HUES64 (cell line): ENCODE measurements at regions not wholly inside any gene's neighbourhood (a gene's known extent, or its start where the extent isn't known, plus 50 kb on each side); places are given as distances from the start of the nearest gene placed in this dataset.

Experiments
- H3K27ac ChIP-seq: 2 replicates; pipeline ENCODE4 v1.7.0; 2013; ENCODE audit warnings: low read depth, low read length, inconsistent platforms
- H3K27me3 ChIP-seq: 2 replicates; pipeline ENCODE4 v1.6.1; 2013; ENCODE audit warnings: mild to moderate bottlenecking, low read length; ENCODE audit not compliant: insufficient read depth
- H3K36me3 ChIP-seq: 2 replicates; pipeline ENCODE4 v1.6.1; 2013; ENCODE audit warnings: mild to moderate bottlenecking, low read length; ENCODE audit not compliant: insufficient read depth
- H3K4me1 ChIP-seq: 2 replicates; pipeline ENCODE4 v1.6.1; 2013; ENCODE audit warnings: mild to moderate bottlenecking, low read length, moderate library complexity; ENCODE audit not compliant: insufficient read depth
- H3K4me3 ChIP-seq: 2 replicates; pipeline ENCODE4 v1.5.1; 2013; ENCODE audit warnings: mild to moderate bottlenecking, low read length, moderate library complexity
- H3K9ac ChIP-seq: 2 replicates; pipeline ENCODE4 v1.6.1; 2013; ENCODE audit warnings: mild to moderate bottlenecking, low read depth, low read length
- H3K9me3 ChIP-seq: 2 replicates; pipeline ENCODE4 v1.6.1; 2013; ENCODE audit warnings: low read depth, low read length; ENCODE audit not compliant: insufficient read depth
- WGBS: fragments of 150-250, 120-280 bp; methylation state at CpG from one replicate; pipeline ENCODE4 v1.1.7; 2013; ENCODE audit warnings: missing lambda C conversion rate; 5-methylcytosine and 5-hydroxymethylcytosine counted together

DNA sequence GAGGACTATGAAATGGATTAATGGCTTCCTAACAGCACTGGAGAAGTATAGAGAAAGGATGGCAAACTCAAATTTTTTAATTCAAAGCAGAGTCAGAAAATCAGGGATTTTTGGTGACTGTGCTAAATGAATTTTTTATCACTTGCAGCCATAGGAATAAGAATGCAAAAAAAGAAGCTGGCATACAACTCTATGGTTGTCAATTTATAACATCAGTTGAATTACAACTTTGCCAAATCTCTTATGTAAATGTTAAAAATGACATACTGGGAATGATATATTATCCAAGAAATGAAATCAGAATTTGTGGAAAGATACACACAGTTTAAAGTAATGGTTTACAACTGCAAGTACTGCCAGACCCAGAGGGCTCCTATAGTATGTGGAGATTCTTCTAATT lies 106.5 kb downstream of the HTR1B start:
- Histone ChIP-seq H3K4me1 (no peaks in the 10 kb centered on the region), H3K4me3 (no peak overlapping the region), H3K27ac (no peak overlapping the region), H3K9ac (no peak overlapping the region), H3K36me3 (no peaks in the 10 kb centered on the region), H3K27me3 (no peaks in the 10 kb centered on the region), H3K9me3 (no peaks in the 10 kb centered on the region)

DNA sequence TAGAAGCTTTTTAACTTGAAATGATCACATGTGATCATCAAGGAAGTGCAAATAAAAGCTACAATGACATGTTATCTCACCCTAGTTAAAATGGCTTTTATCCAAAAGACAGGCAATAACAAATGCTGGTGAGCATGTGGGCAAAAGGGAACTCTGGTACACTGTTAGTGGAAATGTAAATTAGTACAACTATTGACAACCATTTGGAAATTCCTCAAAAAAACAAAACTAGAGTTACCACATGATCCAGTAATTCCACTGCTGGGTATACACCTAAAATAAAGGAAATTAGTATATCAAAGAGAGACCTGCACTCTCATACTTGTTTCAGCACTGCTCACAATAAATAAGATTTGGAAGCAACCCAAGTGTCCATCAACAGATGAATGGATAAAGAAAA lies 108.7 kb downstream of the HTR1B start:
- Histone ChIP-seq H3K9me3 (no peaks in the 10 kb centered on the region), H3K27ac (no peak overlapping the region), H3K36me3 (no peaks in the 10 kb centered on the region), H3K9ac (no peak overlapping the region), H3K4me3 (no peak overlapping the region), H3K4me1 (no peaks in the 10 kb centered on the region), H3K27me3 (no peaks in the 10 kb centered on the region)

DNA sequence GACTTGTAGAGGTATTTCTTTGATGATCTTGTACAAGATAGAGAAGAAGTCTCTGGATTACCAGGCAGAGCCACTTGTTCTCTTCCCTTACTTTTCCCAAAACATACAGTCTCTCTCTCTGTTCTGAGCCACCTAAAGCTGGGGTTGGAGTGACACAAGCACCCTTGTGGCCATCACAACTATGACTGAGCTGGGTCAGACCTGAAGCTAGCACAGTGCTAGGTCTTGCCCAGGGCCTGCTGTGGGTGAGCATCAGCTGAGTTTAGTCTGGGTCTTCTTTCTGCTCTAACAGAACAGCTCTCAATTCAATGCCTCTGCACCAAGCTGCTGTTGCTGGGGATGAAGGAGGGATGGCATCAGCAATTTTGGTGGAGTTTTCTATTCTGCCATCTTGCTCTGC lies 110.2 kb downstream of the HTR1B start:
- Histone ChIP-seq H3K4me3 (no peak overlapping the region), H3K27me3 (no peaks in the 10 kb centered on the region), H3K9ac (no peak overlapping the region), H3K4me1 (no peaks in the 10 kb centered on the region), H3K36me3 (no peaks in the 10 kb centered on the region), H3K9me3 (no peaks in the 10 kb centered on the region), H3K27ac (no peak overlapping the region)

DNA sequence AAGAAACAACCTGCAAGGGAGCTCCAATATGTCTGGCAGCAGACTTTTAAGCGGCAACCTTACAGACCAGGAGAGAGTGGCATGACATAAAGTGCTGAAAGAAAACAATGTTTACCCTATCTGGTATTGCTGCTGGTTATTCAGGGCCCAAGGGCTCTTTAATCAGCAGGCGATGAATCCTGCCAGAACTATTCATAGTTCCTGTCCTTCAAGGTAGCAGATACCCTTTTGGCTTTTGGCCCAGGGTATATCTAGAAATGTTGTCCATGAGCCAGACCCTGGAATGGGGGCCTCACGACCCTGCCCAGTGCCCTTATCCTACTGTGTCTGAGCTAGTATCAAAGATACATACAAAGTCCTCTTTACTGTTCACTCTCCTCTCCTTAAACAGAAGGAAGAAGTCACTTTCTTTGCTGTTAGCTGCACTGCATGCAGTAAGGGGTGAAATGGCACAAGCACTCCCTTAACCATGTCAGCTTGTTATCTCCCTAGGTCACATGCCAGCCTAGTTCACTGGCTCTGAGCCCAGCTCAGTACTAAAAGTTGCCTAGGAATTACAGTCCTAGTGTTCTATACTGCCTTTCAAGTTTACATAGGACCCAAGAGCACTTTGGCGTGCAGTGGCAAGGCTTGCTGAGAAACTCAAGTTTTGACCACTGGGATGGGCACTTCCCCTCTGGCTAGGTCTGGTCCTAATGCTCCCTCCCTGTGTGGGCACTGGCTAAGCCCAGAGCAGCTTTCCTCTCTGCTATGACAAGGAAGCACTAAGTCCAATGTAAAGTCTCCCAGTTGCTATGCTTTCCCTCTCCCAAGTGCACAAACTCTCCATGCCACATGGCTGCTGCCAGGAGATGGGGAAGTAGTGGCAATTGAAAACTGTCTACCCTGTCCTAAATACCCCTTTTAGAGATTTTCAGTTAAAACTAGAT lies 122.0 kb downstream of the HTR1B start:
- H3K36me3 ChIP-seq, result no peaks in the 10 kb centered on the region
- H3K9ac ChIP-seq, result no peak overlapping the region
- no peaks in the 10 kb centered on the region for H3K27me3 ChIP-seq
- WGBS, result 93% methylated on average over 4 of the region's 4 CpGs
- H3K9me3 ChIP-seq, result no peaks in the 10 kb centered on the region
- peaks cover 34% of the 10 kb centered on the region for H3K4me1 ChIP-seq
- H3K27ac ChIP-seq, result no peak overlapping the region
- H3K4me3 ChIP-seq, result no peak overlapping the region

DNA sequence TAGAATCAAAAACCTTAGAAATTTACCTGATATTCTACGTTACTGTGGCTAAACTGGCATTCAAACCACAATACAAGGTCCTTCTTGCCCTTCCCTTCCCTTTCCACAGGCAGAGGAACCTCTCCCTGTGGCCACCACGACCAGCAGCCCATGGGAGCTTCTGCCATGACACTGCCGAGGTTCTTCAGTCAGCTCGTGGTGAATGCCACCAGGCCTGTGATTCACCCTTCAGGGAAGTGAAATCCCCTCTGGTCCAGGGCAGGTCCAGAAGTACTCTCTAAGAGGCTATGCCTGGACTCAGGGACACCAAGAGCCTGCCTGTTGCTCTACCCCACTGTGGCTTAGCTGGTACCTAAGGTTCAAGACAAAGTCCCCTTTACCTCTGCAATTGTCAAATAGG lies 123.0 kb downstream of the HTR1B start:
- 84% methylated on average over 4 of the region's 4 CpGs for WGBS

DNA sequence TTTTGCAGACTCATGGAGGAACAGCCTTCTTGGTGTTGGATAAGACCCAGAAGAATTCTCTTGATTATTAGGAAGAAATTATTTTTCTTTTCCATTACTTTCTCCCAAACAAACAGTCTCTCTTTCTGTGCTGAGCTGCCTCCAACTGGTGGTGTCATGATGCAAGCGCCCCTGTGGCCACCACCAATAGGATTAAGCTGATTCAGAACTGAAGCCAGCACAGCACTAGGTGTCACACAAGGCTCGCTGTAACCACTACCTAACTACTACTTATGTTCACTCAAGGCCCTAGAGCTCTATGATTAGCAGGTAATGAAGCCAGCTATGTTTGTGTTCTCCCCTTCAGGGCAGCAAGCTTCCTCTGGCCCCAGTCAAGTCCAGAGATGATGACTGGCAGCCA lies 123.4 kb downstream of the HTR1B start:
- Histone ChIP-seq H3K27ac (no peak overlapping the region), H3K4me1 (peaks cover 45% of the 10 kb centered on the region), H3K36me3 (no peaks in the 10 kb centered on the region), H3K9me3 (no peaks in the 10 kb centered on the region), H3K9ac (no peak overlapping the region), H3K4me3 (no peak overlapping the region), H3K27me3 (no peaks in the 10 kb centered on the region)
- WGBS, result 84% methylated on average over 2 of the region's 2 CpGs

More for the DNA sequence above, 123.0 kb downstream of the HTR1B start:
- Histone ChIP-seq H3K9ac (no peak overlapping the region), H3K4me1 (peaks cover 44% of the 10 kb centered on the region), H3K4me3 (no peak overlapping the region), H3K27me3 (no peaks in the 10 kb centered on the region), H3K9me3 (no peaks in the 10 kb centered on the region), H3K27ac (no peak overlapping the region), H3K36me3 (no peaks in the 10 kb centered on the region)

DNA sequence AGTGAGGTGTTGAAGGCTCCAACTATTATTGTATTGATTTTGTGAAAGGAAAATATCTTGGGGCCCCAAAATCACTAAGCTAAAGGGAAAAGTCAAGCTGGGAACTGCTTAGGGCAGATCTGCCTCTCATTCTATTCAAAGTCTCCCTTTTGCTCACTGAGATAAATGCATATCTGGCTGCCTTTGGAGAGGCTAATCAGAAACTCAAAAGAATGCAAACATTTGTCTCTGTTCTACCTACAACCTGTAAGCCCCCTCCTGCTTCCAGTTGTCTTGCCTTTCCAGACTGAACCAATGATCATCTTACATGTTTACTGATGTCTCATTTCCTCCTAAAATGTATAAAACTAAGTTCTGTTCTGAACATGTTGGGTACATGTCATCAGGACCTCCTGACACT lies 125.9 kb downstream of the HTR1B start:
- Histone ChIP-seq H3K27me3 (no peaks in the 10 kb centered on the region), H3K4me1 (peaks cover 45% of the 10 kb centered on the region), H3K9ac (no peak overlapping the region), H3K36me3 (no peaks in the 10 kb centered on the region), H3K27ac (peak overlapping the region; percentile 87), H3K4me3 (peak overlapping the region; percentile 7; the same call in 1 of the 2 replicates), H3K9me3 (peaks cover 20% of the 10 kb centered on the region)

DNA sequence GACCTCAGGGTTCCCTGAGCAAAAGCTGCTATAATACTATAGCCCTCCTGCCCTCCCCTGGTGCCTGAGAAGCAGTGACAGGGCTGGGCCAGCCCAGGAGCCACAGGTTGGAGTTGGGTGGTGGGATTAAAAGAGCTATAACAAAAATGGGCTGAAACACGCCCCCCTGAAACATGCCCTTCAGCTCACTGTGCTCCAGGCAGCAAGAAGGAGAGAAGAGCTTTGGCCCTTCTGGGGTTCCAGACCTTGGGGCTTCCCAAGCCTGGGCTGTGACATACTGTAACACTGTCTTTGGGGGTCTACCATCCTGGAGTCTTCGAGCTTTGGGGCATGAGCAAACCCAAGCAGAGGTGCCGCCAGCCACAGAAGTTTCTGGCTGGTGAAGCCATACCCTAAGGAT lies 129.2 kb downstream of the HTR1B start:
- no peak overlapping the region for H3K4me3 ChIP-seq
- H3K9me3 ChIP-seq, result peaks cover 20% of the 10 kb centered on the region
- H3K36me3 ChIP-seq, result no peaks in the 10 kb centered on the region
- no peak overlapping the region for H3K27ac ChIP-seq
- H3K27me3 ChIP-seq, result no peaks in the 10 kb centered on the region
- WGBS, result 92% methylated on average over 3 of the region's 3 CpGs
- no peak overlapping the region for H3K9ac ChIP-seq
- peaks cover 39% of the 10 kb centered on the region for H3K4me1 ChIP-seq

DNA sequence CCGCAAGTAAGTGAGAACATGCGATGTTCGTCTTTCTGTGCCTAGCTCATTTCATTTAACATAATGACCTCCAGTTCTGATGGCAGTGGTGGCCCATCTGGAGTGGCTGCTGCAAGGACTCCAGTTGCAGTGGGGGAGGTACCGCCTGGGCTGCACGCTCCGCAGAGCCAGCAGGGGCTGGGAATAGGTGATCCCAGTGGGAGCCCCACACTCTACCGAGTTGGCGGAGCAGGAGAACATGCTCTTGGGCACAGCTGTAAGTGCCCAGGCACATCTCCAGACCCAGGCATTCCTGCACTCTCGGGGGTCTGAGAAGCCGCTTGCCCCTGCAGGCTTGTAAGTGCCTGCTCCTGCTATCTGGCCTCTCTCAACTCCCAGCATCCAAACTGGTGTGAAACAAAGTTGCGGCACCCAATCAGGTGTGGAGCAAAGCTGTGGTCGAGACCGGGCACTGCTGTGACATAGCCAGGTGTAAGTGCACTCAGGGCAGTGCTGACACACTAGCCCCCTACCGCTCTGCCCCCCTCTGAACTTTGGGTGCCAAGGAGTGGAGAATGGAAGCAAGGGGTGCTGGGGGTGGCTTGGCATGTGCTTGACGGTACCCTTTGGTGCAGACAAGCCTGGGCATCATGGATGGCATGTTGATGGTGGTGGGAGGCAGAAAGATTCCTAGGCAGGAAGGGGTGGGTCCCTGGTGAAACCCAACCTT lies 130.2 kb downstream of the HTR1B start:
- no peak overlapping the region for H3K9ac ChIP-seq
- H3K27me3 ChIP-seq, result no peaks in the 10 kb centered on the region
- WGBS, result 95% methylated on average over 15 of the region's 15 CpGs
- H3K9me3 ChIP-seq, result peaks cover 20% of the 10 kb centered on the region
- no peaks in the 10 kb centered on the region for H3K36me3 ChIP-seq
- no peak overlapping the region for H3K27ac ChIP-seq
- H3K4me1 ChIP-seq, result peaks cover 29% of the 10 kb centered on the region
- H3K4me3 ChIP-seq, result no peak overlapping the region

DNA sequence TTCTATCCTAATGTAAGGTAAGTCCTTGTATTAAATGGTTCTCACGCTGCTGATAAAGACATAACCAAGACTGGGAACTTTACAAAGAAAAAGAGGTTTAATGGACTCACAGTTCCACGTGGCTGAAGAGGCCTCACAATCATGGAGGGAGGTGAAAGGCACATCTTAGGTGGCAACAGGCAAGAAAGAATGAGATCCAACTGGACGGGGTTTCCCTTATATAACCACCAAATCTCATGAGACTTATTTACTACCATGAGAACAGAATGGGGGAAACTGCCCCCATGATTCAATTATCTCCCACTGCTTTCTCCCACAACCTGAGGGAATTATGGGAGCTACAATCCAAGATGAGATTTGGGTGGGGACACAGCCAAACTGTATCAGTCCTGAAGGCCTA lies 136.6 kb downstream of the HTR1B start:
- no peak overlapping the region for H3K9ac ChIP-seq
- H3K27ac ChIP-seq, result no peak overlapping the region
- H3K27me3 ChIP-seq, result no peaks in the 10 kb centered on the region
- H3K9me3 ChIP-seq, result no peaks in the 10 kb centered on the region
- 0 out of 2 replicates have a peak, but pooled peaks cover 4% of the 10 kb centered on the region for H3K4me1 ChIP-seq
- H3K36me3 ChIP-seq, result no peaks in the 10 kb centered on the region
- H3K4me3 ChIP-seq, result no peak overlapping the region
- 91% methylated on average over 3 of the region's 3 CpGs for WGBS

DNA sequence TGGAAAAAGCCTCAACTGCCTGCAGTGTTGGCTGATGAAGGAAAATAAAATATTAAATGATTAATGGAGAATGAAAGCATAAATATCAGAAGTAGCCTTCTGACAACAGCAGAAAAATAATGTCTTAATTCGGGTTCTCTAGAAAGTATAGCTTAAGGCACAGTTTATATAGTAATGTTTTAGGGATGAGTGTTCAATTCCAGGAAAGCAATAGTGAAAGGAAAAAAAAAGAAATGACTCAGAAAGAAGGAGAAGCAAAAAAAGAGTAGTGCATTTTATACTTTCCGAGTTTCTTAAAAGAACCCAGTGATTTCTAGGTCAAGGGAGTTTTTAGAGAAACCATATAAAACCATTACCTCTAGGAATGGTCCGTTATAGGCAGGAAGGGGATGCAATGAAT lies 137.3 kb downstream of the HTR1B start:
- Histone ChIP-seq H3K27ac (no peak overlapping the region), H3K4me1 (0 out of 2 replicates have a peak, but pooled peaks cover 4% of the 10 kb centered on the region), H3K4me3 (no peak overlapping the region), H3K36me3 (no peaks in the 10 kb centered on the region), H3K9ac (no peak overlapping the region), H3K27me3 (no peaks in the 10 kb centered on the region), H3K9me3 (no peaks in the 10 kb centered on the region)
- 94% methylated on average over 2 of the region's 3 CpGs for WGBS
